K562 (cell line): ENCODE measurements at regions not wholly inside any gene's neighbourhood (a gene's known extent, or its start where the extent isn't known, plus 50 kb on each side); places are given as distances from the start of the nearest gene placed in this dataset.

Source experiments
- ATAC-seq: fragments of 200-7000 bp; cut with Tn5 transposase; 3 replicates; pipeline ENCODE4 v1.9.1; 2020; ENCODE audit warnings: moderate library complexity
- BruUV-seq: library from RNA; stranded (reverse); fragments of 400-500 nt; replicated peaks from 2 replicates; lab custom pipeline; 2021; lab: Mats Ljungman, UMichigan
- CTCF ChIA-PET: fragments of 300-600 bp; formaldehyde crosslinking; extraction: SDS; loops from one replicate; lab custom pipeline; 2021; ENCODE audit warnings: low intra/inter-chr PET ratio; lab: Yijun Ruan, JAX
- POLR2A ChIA-PET: fragments of 300-600, 350-650 bp; sonication (Branson Sonifier 250); formaldehyde crosslinking; extraction: SDS; loops from one replicate; lab custom pipeline; 2021; ENCODE audit warnings: antibody characterized with exemption, inconsistent platforms; lab: Yijun Ruan, JAX
- DNase-seq, 4 experiments: peaks; one replicate each; pipeline versions ENCODE4 v3.0.0 to v3.0.0-alpha.2; 2011 to 2018; ENCODE audit warnings: low spot score in 3 of 4, mixed read lengths in 3 of 4; ENCODE audit errors: extremely low read depth in 1 of 4
- FAIRE-seq: peaks from 2 replicates; lab custom pipeline; 2011; peaks lifted over from hg19 to GRCh38; lab: Jason Lieb, UNC
- H2AFZ ChIP-seq: 2 replicates; pipeline ENCODE4 v1.6.0; 2011; ENCODE audit warnings: low read depth, low read length, control low read depth, inconsistent platforms
- H3K27ac ChIP-seq: fragments of 200-600 bp; 3 replicates; pipeline ENCODE4 v1.8.0; 2011; ENCODE audit warnings: low read depth, mild to moderate bottlenecking, control low read depth, inconsistent platforms, low read length, moderate library complexity, mixed read lengths; ENCODE audit errors: extremely low read depth
- H3K27me3 ChIP-seq, 2 experiments: fragments of 300-600 bp in 1 of 2; 2 replicates in 1 of 2; 3 replicates in 1 of 2; pipeline versions ENCODE4 v1.6.0 to v1.8.0; 2011; ENCODE audit warnings: inconsistent platforms in 2 of 2, low read length in 2 of 2, mild to moderate bottlenecking in 1 of 2, mixed read lengths in 1 of 2, moderate library complexity in 1 of 2; ENCODE audit not compliant: control insufficient read depth in 2 of 2, insufficient read depth in 2 of 2
- H3K36me3 ChIP-seq: fragments of 300-600 bp; 3 replicates; pipeline ENCODE4 v1.8.0; 2011; ENCODE audit warnings: mild to moderate bottlenecking, low read length, inconsistent platforms; ENCODE audit not compliant: control insufficient read depth, insufficient read depth
- H3K4me1 ChIP-seq, 2 experiments: fragments of 200-600 bp in 1 of 2; replicated peaks in 1 of 2; 2 replicates in 1 of 2; 3 replicates in 1 of 2; pipeline versions ENCODE4 v1.5.1 to v1.8.0; 2011; ENCODE audit warnings: inconsistent platforms in 2 of 2, low read length in 2 of 2, mild to moderate bottlenecking in 1 of 2, mixed read lengths in 1 of 2, moderate library complexity in 1 of 2; ENCODE audit not compliant: control insufficient read depth in 2 of 2, insufficient read depth in 2 of 2
- H3K4me2 ChIP-seq: 2 replicates; pipeline ENCODE4 v1.6.1; 2011; ENCODE audit warnings: low read length, control low read depth, inconsistent platforms, mixed read lengths; ENCODE audit not compliant: insufficient read depth
- H3K4me3 ChIP-seq: fragments of 200-600 bp; sonication (generic), shearing (Covaris generic); 2 replicates; pipeline ENCODE4 v1.5.1; 2016; ENCODE audit warnings: control low read depth, inconsistent platforms
- H3K79me2 ChIP-seq: fragments of 200-600 bp; 3 replicates; pipeline ENCODE4 v1.8.0; 2011; ENCODE audit warnings: low read length, inconsistent platforms; ENCODE audit not compliant: control insufficient read depth, insufficient read depth
- H3K9ac ChIP-seq, 2 experiments: 2 replicates each; pipeline versions ENCODE4 v1.6.0 to v1.6.1; 2011; ENCODE audit warnings: low read depth in 2 of 2, low read length in 2 of 2, control low read depth in 1 of 2, inconsistent platforms in 1 of 2, mild to moderate bottlenecking in 1 of 2, mixed read lengths in 1 of 2; ENCODE audit not compliant: insufficient read depth in 1 of 2
- H3K9me1 ChIP-seq: one replicate; pipeline ENCODE4 v1.6.0; 2011; ENCODE audit warnings: inconsistent platforms, mild to moderate bottlenecking, low read length, moderate library complexity; ENCODE audit not compliant: control insufficient read depth, insufficient read depth
- H3K9me3 ChIP-seq: replicated peaks from 2 replicates; pipeline ENCODE4 v1.5.1; 2011; ENCODE audit warnings: low read depth, low read length, inconsistent platforms; ENCODE audit not compliant: control insufficient read depth, insufficient read depth
- H4K20me1 ChIP-seq: replicated peaks from 2 replicates; pipeline ENCODE4 v1.6.1; 2011; ENCODE audit warnings: low read length, inconsistent platforms, mixed read lengths; ENCODE audit not compliant: control insufficient read depth, insufficient read depth
- HMG20A ChIP-seq: fragments of 450-650 bp; formaldehyde crosslinking; conservative IDR thresholded peaks from 2 replicates; pipeline ENCODE4 v1.4.0; 2020; ENCODE audit warnings: mild to moderate bottlenecking, mixed read lengths
- MAFK ChIP-seq: IDR thresholded peaks from 2 replicates; pipeline ENCODE4 v1.6.1; 2011; ENCODE audit warnings: low read length, improper control_type of control experiment
- MYBL2 ChIP-seq, 2 experiments: fragments of 450-650 bp in 1 of 2; sonication (generic) in 1 of 2; formaldehyde crosslinking in 1 of 2; IDR thresholded peaks; 2 replicates each; pipeline versions ENCODE4 v1.6.1 to v1.8.1; 2017 to 2022; ENCODE audit warnings: borderline replicate concordance in 1 of 2, inconsistent platforms in 1 of 2, low read depth in 1 of 2, mild to moderate bottlenecking in 1 of 2, missing genetic modification reagents in 1 of 2, moderate library complexity in 1 of 2
- RAD51 ChIP-seq: fragments of 450-650 bp; IDR thresholded peaks from 2 replicates; pipeline ENCODE4 v1.7.1; 2016; ENCODE audit warnings: low read depth, mild to moderate bottlenecking, borderline replicate concordance
- TEAD4 ChIP-seq, 2 experiments: sonication (generic) in 1 of 2; formaldehyde crosslinking in 1 of 2; IDR thresholded peaks; 2 replicates each; pipeline versions ENCODE4 v1.6.1 to v1.8.0; 2012 to 2022; ENCODE audit warnings: borderline replicate concordance in 1 of 2, inconsistent platforms in 1 of 2, low read length in 1 of 2, mild to moderate bottlenecking in 1 of 2, missing genetic modification reagents in 1 of 2
- U2AF2 ChIP-seq: fragments of 200-400 bp; formaldehyde crosslinking; optimal IDR thresholded peaks from 2 replicates; pipeline ENCODE3; 2017; ENCODE audit warnings: low read depth, mild to moderate bottlenecking, low read length
- ZNF121 ChIP-seq: sonication (generic); formaldehyde crosslinking; conservative IDR thresholded peaks from 2 replicates; pipeline ENCODE4 v1.8.0; 2022; ENCODE audit warnings: missing genetic modification reagents
- WGBS: fragments of 100-300 bp; shearing (Covaris generic); methylation state at CpG from one replicate; pipeline ENCODE4 v1.1.6; 2016; ENCODE audit warnings: low coverage, mixed read lengths; ENCODE audit not compliant: insufficient coverage; ENCODE audit errors: missing lambda C conversion rate; 5-methylcytosine and 5-hydroxymethylcytosine counted together
- in situ Hi-C: fragments of 300-500 bp; cut with MboI; formaldehyde crosslinking; loops from 4 replicates; pipeline ENCODE4 v1.15.0; 2018; ENCODE audit warnings: inconsistent platforms, mixed read lengths
- intact Hi-C: fragments of 100-400 bp; cut with micrococcal nuclease; formaldehyde crosslinking; loops from 2 replicates; pipeline ENCODE4 v1.14.2; 2022
- TF ChIP-seq, protein P1 (sequence below): fragments of 450-650 bp; formaldehyde crosslinking; IDR thresholded peaks from 2 replicates; pipeline ENCODE4 v1.4.0; 2020; ENCODE audit warnings: mild to moderate bottlenecking, moderate library complexity
- TF ChIP-seq, protein P2 (sequence below): sonication (generic); IDR thresholded peaks from 2 replicates; pipeline ENCODE4 v1.6.1; 2016
- TF ChIP-seq, protein P3 (sequence below): sonication (generic); formaldehyde crosslinking; IDR thresholded peaks from 2 replicates; pipeline ENCODE4 v1.8.1; 2023; ENCODE audit warnings: mild to moderate bottlenecking, missing genetic modification reagents
- TF ChIP-seq, protein P4 (sequence below): fragments of 450-650 bp; IDR thresholded peaks from 2 replicates; pipeline ENCODE4 v1.7.0; 2016; ENCODE audit warnings: borderline replicate concordance
- TF ChIP-seq, protein P5 (sequence below): sonication (generic); formaldehyde crosslinking; IDR thresholded peaks from 2 replicates; pipeline ENCODE4 v1.8.1; 2023; ENCODE audit warnings: mild to moderate bottlenecking, missing genetic modification reagents
- TF ChIP-seq, protein P6 (sequence below): fragments of 450-650 bp; formaldehyde crosslinking; IDR thresholded peaks from 2 replicates; pipeline ENCODE4 v1.4.0; 2020; ENCODE audit warnings: mild to moderate bottlenecking, moderate library complexity

DNA sequence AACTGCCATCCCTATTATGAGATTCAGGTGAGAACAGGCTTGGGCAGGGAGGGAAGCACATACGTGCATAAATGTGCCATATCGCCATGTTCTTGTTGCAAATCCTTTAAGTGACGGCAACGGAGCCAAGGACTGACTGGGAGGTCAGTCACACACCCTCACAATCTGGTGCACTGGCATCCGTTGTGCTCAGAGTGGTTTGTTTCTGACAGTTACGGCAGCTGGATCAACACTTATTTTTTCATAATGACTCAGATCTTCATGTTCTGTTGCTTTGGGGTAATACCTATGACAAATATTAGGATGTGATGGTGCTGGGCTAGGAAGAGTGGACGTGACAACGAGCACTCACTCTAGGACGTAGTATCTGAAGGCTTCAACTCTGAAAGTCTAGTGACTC lies 56.2 kb upstream of the PREP start:
- Histone ChIP-seq H3K79me2 (no peaks in the 10 kb centered on the region), H3K27me3 (peaks cover 2 to 4% of the 10 kb centered on the region in 2 experiments; a peak in 1 of 5 replicates), H2AFZ (no peak overlapping the region), H3K9me3 (no peaks in the 10 kb centered on the region), H3K9me1 (no peaks in the 10 kb centered on the region), H3K4me2 (no peak overlapping the region), H3K36me3 (no peaks in the 10 kb centered on the region), H3K9ac (no peak overlapping the region), H3K27ac (no peak overlapping the region), H3K4me1 (no peaks in the 10 kb centered on the region), H4K20me1 (no peaks in the 10 kb centered on the region), H3K4me3 (no peak overlapping the region)
- intact Hi-C loops (no loop called here), in situ Hi-C loops (no loop called here)
- ChIA-PET POLR2A (no interaction called here), CTCF (no interaction called here)
- FAIRE-seq: no peak
- no peak for DNase-seq
- BruUV-seq: no TSS peak
- no peak for ATAC-seq
- WGBS: 2% methylated on average over 9 of the region's 9 CpGs
- TF ChIP-seq MAFK: no peak
- TF ChIP-seq, protein P1, sequence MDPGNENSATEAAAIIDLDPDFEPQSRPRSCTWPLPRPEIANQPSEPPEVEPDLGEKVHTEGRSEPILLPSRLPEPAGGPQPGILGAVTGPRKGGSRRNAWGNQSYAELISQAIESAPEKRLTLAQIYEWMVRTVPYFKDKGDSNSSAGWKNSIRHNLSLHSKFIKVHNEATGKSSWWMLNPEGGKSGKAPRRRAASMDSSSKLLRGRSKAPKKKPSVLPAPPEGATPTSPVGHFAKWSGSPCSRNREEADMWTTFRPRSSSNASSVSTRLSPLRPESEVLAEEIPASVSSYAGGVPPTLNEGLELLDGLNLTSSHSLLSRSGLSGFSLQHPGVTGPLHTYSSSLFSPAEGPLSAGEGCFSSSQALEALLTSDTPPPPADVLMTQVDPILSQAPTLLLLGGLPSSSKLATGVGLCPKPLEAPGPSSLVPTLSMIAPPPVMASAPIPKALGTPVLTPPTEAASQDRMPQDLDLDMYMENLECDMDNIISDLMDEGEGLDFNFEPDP (CRISPR knock-in tag): no peak
- no peak for TF ChIP-seq MYBL2 (IDR thresholded peaks at IDR 0.05; ENCODE audit: low read depth)
- TF ChIP-seq MYBL2 (CRISPR knock-in tag; IDR thresholded peaks at IDR 0.05; ENCODE audit: borderline replicate concordance): no peak
- TF ChIP-seq, protein P2, sequence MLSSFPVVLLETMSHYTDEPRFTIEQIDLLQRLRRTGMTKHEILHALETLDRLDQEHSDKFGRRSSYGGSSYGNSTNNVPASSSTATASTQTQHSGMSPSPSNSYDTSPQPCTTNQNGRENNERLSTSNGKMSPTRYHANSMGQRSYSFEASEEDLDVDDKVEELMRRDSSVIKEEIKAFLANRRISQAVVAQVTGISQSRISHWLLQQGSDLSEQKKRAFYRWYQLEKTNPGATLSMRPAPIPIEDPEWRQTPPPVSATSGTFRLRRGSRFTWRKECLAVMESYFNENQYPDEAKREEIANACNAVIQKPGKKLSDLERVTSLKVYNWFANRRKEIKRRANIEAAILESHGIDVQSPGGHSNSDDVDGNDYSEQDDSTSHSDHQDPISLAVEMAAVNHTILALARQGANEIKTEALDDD: no peak
- TF ChIP-seq, protein P3, sequence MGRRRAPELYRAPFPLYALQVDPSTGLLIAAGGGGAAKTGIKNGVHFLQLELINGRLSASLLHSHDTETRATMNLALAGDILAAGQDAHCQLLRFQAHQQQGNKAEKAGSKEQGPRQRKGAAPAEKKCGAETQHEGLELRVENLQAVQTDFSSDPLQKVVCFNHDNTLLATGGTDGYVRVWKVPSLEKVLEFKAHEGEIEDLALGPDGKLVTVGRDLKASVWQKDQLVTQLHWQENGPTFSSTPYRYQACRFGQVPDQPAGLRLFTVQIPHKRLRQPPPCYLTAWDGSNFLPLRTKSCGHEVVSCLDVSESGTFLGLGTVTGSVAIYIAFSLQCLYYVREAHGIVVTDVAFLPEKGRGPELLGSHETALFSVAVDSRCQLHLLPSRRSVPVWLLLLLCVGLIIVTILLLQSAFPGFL (CRISPR knock-in tag): no peak
- TF ChIP-seq, protein P4, sequence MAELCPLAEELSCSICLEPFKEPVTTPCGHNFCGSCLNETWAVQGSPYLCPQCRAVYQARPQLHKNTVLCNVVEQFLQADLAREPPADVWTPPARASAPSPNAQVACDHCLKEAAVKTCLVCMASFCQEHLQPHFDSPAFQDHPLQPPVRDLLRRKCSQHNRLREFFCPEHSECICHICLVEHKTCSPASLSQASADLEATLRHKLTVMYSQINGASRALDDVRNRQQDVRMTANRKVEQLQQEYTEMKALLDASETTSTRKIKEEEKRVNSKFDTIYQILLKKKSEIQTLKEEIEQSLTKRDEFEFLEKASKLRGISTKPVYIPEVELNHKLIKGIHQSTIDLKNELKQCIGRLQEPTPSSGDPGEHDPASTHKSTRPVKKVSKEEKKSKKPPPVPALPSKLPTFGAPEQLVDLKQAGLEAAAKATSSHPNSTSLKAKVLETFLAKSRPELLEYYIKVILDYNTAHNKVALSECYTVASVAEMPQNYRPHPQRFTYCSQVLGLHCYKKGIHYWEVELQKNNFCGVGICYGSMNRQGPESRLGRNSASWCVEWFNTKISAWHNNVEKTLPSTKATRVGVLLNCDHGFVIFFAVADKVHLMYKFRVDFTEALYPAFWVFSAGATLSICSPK: no peak
- TF ChIP-seq, protein P5, sequence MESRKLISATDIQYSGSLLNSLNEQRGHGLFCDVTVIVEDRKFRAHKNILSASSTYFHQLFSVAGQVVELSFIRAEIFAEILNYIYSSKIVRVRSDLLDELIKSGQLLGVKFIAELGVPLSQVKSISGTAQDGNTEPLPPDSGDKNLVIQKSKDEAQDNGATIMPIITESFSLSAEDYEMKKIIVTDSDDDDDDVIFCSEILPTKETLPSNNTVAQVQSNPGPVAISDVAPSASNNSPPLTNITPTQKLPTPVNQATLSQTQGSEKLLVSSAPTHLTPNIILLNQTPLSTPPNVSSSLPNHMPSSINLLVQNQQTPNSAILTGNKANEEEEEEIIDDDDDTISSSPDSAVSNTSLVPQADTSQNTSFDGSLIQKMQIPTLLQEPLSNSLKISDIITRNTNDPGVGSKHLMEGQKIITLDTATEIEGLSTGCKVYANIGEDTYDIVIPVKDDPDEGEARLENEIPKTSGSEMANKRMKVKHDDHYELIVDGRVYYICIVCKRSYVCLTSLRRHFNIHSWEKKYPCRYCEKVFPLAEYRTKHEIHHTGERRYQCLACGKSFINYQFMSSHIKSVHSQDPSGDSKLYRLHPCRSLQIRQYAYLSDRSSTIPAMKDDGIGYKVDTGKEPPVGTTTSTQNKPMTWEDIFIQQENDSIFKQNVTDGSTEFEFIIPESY (CRISPR knock-in tag): no peak
- TF ChIP-seq, protein P6, sequence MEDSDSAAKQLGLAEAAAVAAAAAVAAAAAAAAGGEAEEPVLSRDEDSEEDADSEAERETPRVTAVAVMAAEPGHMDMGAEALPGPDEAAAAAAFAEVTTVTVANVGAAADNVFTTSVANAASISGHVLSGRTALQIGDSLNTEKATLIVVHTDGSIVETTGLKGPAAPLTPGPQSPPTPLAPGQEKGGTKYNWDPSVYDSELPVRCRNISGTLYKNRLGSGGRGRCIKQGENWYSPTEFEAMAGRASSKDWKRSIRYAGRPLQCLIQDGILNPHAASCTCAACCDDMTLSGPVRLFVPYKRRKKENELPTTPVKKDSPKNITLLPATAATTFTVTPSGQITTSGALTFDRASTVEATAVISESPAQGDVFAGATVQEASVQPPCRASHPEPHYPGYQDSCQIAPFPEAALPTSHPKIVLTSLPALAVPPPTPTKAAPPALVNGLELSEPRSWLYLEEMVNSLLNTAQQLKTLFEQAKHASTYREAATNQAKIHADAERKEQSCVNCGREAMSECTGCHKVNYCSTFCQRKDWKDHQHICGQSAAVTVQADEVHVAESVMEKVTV (CRISPR knock-in tag): no peak
- no peak for TF ChIP-seq U2AF2
- no peak for TF ChIP-seq RAD51
- no peak for TF ChIP-seq HMG20A
- TF ChIP-seq TEAD4 (IDR thresholded peaks at IDR 0.05; ENCODE audit: low read length): no peak
- no peak for TF ChIP-seq TEAD4 (CRISPR knock-in tag; IDR thresholded peaks at IDR 0.05; ENCODE audit: borderline replicate concordance)
- no peak for TF ChIP-seq ZNF121 (CRISPR knock-in tag)
